ENCODE measurements at regions not wholly inside any gene's neighbourhood (a gene's known extent, or its start where the extent isn't known, plus 50 kb on each side); places are given as distances from the start of the nearest gene placed in this dataset.

GRCh38 chr5:60020457-60020856 is 126.9 kb upstream of the PDE4D start:
- no peak for TF ChIP-seq CTCF (conservative IDR thresholded peaks at IDR 0.05; ENCODE audit: low read length)
- no peak for TF ChIP-seq EZH2phosphoT487 (IDR thresholded peaks at IDR 0.05; ENCODE audit: borderline replicate concordance)

Measured in Loucy (cell line).